Activated CD8-positive, alpha-beta T cell treated with anti-CD3 and anti-CD28 coated beads, Interleukin-2, amount 10 ng/mL, durations not matched to agents 7 days and 5 days (primary cell): ENCODE measurements at regions not wholly inside any gene's neighbourhood (a gene's known extent, or its start where the extent isn't known, plus 50 kb on each side); places are given as distances from the start of the nearest gene placed in this dataset.
"Not testable (repeated sequence)": the region's sequence is repeated elsewhere in the genome, so short reads cannot be mapped to it uniquely, and the experiment has no call there.

Experiments
- ATAC-seq: fragments of 150-1000 bp; cut with Tn5 transposase; one replicate; pipeline ENCODE4 v1.10.0; 2021; ENCODE audit warnings: moderate library complexity
- CTCF ChIA-PET: fragments of 350-600 bp; sonication (Branson Sonifier 250); formaldehyde crosslinking; loops from one replicate; lab custom pipeline; 2021; ENCODE audit warnings: antibody characterized with exemption; lab: Charles Lee
- POLR2A ChIA-PET: fragments of 350-600 bp; sonication (Branson Sonifier 250); formaldehyde crosslinking; loops from one replicate; lab custom pipeline; 2021; ENCODE audit warnings: antibody characterized with exemption; lab: Charles Lee
- DNase-seq: peaks from one replicate; pipeline ENCODE4 v3.0.0-alpha.2; 2020
- H3K27ac Mint-ChIP-seq: one replicate; pipeline ENCODE4 v1.8.0; 2021; ENCODE audit warnings: mild to moderate bottlenecking, mixed read lengths
- H3K27me3 Mint-ChIP-seq: one replicate; pipeline ENCODE4 v1.8.0; 2021; ENCODE audit warnings: low read depth, mixed read lengths
- H3K36me3 Mint-ChIP-seq: one replicate; pipeline ENCODE4 v1.8.0; 2021; ENCODE audit warnings: low read depth, mixed read lengths
- H3K4me1 Mint-ChIP-seq: one replicate; pipeline ENCODE4 v1.8.0; 2021; ENCODE audit warnings: low read depth, mixed read lengths
- H3K4me3 Mint-ChIP-seq: one replicate; pipeline ENCODE4 v1.8.0; 2021; ENCODE audit warnings: mild to moderate bottlenecking, mixed read lengths
- H3K9me3 Mint-ChIP-seq: one replicate; pipeline ENCODE4 v1.8.0; 2022; ENCODE audit warnings: mixed read lengths; ENCODE audit not compliant: insufficient read depth

GRCh38 chr5:67643536-67643935, 446.9 kb upstream of the CD180 start:
- POLR2A ChIA-PET = no interaction called here

GRCh38 chr5:67639976-67640375, 443.4 kb upstream of the CD180 start:
- DNase-seq (no peak), ATAC-seq (no peak)
- Mint-ChIP-seq H3K9me3 (peaks cover 6% of the 10 kb centered on the region), H3K27me3 (no peaks in the 10 kb centered on the region), H3K4me3 (no peak overlapping the region), H3K36me3 (no peaks in the 10 kb centered on the region), H3K27ac (no peak overlapping the region), H3K4me1 (no peaks in the 10 kb centered on the region)
- ChIA-PET CTCF (no interaction called here), POLR2A (no interaction called here)

More at GRCh38 chr5:67643536-67643935, 446.9 kb upstream of the CD180 start:
- H3K27ac Mint-ChIP-seq = no peak overlapping the region
- H3K4me3 Mint-ChIP-seq = no peak overlapping the region
- DNase-seq (no peak), ATAC-seq (no peak)
- H3K27me3 Mint-ChIP-seq = no peaks in the 10 kb centered on the region
- CTCF ChIA-PET = no interaction called here
- no peaks in the 10 kb centered on the region for H3K36me3 Mint-ChIP-seq
- no peaks in the 10 kb centered on the region for H3K4me1 Mint-ChIP-seq
- peaks cover 7% of the 10 kb centered on the region for H3K9me3 Mint-ChIP-seq

- H3K27me3 Mint-ChIP-seq = no peaks in the 10 kb centered on the region
Measured at GRCh38 chr5:67639313-67639712, 442.7 kb upstream of the CD180 start.

GRCh38 chr5:67636850-67637524, 440.4 kb upstream of the CD180 start:
- no peak for ATAC-seq
- ChIA-PET CTCF (no interaction called here), POLR2A (no interaction called here)
- DNase-seq = no peak
- Mint-ChIP-seq H3K4me1 (no peaks in the 10 kb centered on the region), H3K9me3 (peaks cover 3% of the 10 kb centered on the region), H3K4me3 (no peak overlapping the region), H3K27ac (no peak overlapping the region), H3K36me3 (no peaks in the 10 kb centered on the region), H3K27me3 (no peaks in the 10 kb centered on the region)

More at GRCh38 chr5:67639313-67639712, 442.7 kb upstream of the CD180 start:
- POLR2A ChIA-PET = no interaction called here
- Mint-ChIP-seq H3K9me3 (peaks cover 3% of the 10 kb centered on the region), H3K36me3 (no peaks in the 10 kb centered on the region), H3K27ac (no peak overlapping the region), H3K4me3 (no peak overlapping the region), H3K4me1 (no peaks in the 10 kb centered on the region)
- ATAC-seq = no peak
- no peak for DNase-seq
- CTCF ChIA-PET = no interaction called here

- no peaks in the 10 kb centered on the region for H3K4me1 Mint-ChIP-seq
Measured at GRCh38 chr5:67636091-67636490, 439.5 kb upstream of the CD180 start.

GRCh38 chr5:67627079-67627478, 430.5 kb upstream of the CD180 start:
- H3K27ac Mint-ChIP-seq, H3K36me3 Mint-ChIP-seq, H3K4me3 Mint-ChIP-seq, CTCF ChIA-PET, H3K4me1 Mint-ChIP-seq, H3K27me3 Mint-ChIP-seq, DNase-seq, ATAC-seq, H3K9me3 Mint-ChIP-seq: not testable (repeated sequence)
- POLR2A ChIA-PET = interaction anchor here (0.6 kb wide), 1 partner anchor 12 kb away, joined by 4 read pairs; no protein-coding TSS in a partner anchor

More at GRCh38 chr5:67636091-67636490, 439.5 kb upstream of the CD180 start:
- Mint-ChIP-seq H3K36me3 (no peaks in the 10 kb centered on the region), H3K27ac (no peak overlapping the region), H3K4me3 (no peak overlapping the region), H3K9me3 (peaks cover 3% of the 10 kb centered on the region), H3K27me3 (no peaks in the 10 kb centered on the region)
- ATAC-seq (no peak), DNase-seq (no peak)
- ChIA-PET POLR2A (no interaction called here), CTCF (no interaction called here)

GRCh38 chr5:67623078-67623477, 426.5 kb upstream of the CD180 start:
- no peak for DNase-seq
- Mint-ChIP-seq H3K27me3 (no peaks in the 10 kb centered on the region), H3K27ac (no peak overlapping the region), H3K4me1 (no peaks in the 10 kb centered on the region), H3K4me3 (no peak overlapping the region), H3K9me3 (no peaks in the 10 kb centered on the region), H3K36me3 (no peaks in the 10 kb centered on the region)
- ChIA-PET POLR2A (no interaction called here), CTCF (no interaction called here)
- ATAC-seq = no peak

GRCh38 chr5:67620424-67621397, 424.1 kb upstream of the CD180 start:
- ATAC-seq (no peak), DNase-seq (no peak)
- H3K4me3 Mint-ChIP-seq = no peak overlapping the region
- no peaks in the 10 kb centered on the region for H3K27me3 Mint-ChIP-seq
- no peak overlapping the region for H3K27ac Mint-ChIP-seq
- ChIA-PET POLR2A (no interaction called here), CTCF (no interaction called here)
- H3K36me3 Mint-ChIP-seq = no peaks in the 10 kb centered on the region
- no peaks in the 10 kb centered on the region for H3K9me3 Mint-ChIP-seq
- no peaks in the 10 kb centered on the region for H3K4me1 Mint-ChIP-seq

- Mint-ChIP-seq H3K9me3 (no peaks in the 10 kb centered on the region), H3K4me3 (no peak overlapping the region), H3K4me1 (no peaks in the 10 kb centered on the region), H3K27me3 (no peaks in the 10 kb centered on the region), H3K36me3 (no peaks in the 10 kb centered on the region), H3K27ac (no peak overlapping the region)
- POLR2A ChIA-PET = no interaction called here
- no peak for ATAC-seq
- DNase-seq = no peak
- CTCF ChIA-PET = no interaction called here
Measured at GRCh38 chr5:67619636-67620035, 423.0 kb upstream of the CD180 start.

- POLR2A ChIA-PET = no interaction called here
- ATAC-seq = no peak
- no peaks in the 10 kb centered on the region for H3K4me1 Mint-ChIP-seq
- H3K27ac Mint-ChIP-seq = no peak overlapping the region
- no peak for DNase-seq
- no peaks in the 10 kb centered on the region for H3K9me3 Mint-ChIP-seq
- CTCF ChIA-PET = no interaction called here
- H3K27me3 Mint-ChIP-seq = no peaks in the 10 kb centered on the region
- no peak overlapping the region for H3K4me3 Mint-ChIP-seq
- H3K36me3 Mint-ChIP-seq = no peaks in the 10 kb centered on the region
Measured at GRCh38 chr5:67619235-67619634, 422.6 kb upstream of the CD180 start.

GRCh38 chr5:67617051-67617450, 420.5 kb upstream of the CD180 start:
- ATAC-seq = no peak
- CTCF ChIA-PET = no interaction called here
- Mint-ChIP-seq H3K36me3 (no peaks in the 10 kb centered on the region), H3K4me3 (no peak overlapping the region), H3K27me3 (peaks cover 4% of the 10 kb centered on the region), H3K4me1 (no peaks in the 10 kb centered on the region), H3K27ac (no peak overlapping the region), H3K9me3 (no peaks in the 10 kb centered on the region)
- POLR2A ChIA-PET = no interaction called here
- no peak for DNase-seq

GRCh38 chr5:67612961-67613360, 416.4 kb upstream of the CD180 start:
- ChIA-PET CTCF (no interaction called here), POLR2A (no interaction called here)
- no peak for DNase-seq
- peaks cover 4% of the 10 kb centered on the region for H3K27me3 Mint-ChIP-seq
- H3K36me3 Mint-ChIP-seq = no peaks in the 10 kb centered on the region
- no peaks in the 10 kb centered on the region for H3K9me3 Mint-ChIP-seq
- no peak overlapping the region for H3K4me3 Mint-ChIP-seq
- ATAC-seq = no peak
- no peaks in the 10 kb centered on the region for H3K4me1 Mint-ChIP-seq
- no peak overlapping the region for H3K27ac Mint-ChIP-seq
